Activated naive CD8-positive, alpha-beta T cell treated with anti-CD3 and anti-CD28 coated beads, Interleukin-2, amount 50 U/mL, for 24 hours (primary cell): ENCODE measurements at regions not wholly inside any gene's neighbourhood (a gene's known extent, or its start where the extent isn't known, plus 50 kb on each side); places are given as distances from the start of the nearest gene placed in this dataset.
"Not testable (repeated sequence)": the region's sequence is repeated elsewhere in the genome, so short reads cannot be mapped to it uniquely, and the experiment has no call there.

Experiments
- ATAC-seq: fragments of 150-1000 bp; cut with Tn5 transposase; one replicate; pipeline ENCODE4 v1.10.0; 2021
- DNase-seq: peaks from one replicate; pipeline ENCODE4 v3.0.0; 2021
- H3K27ac Mint-ChIP-seq: one replicate; pipeline ENCODE4 v1.8.0; 2021; ENCODE audit warnings: mild to moderate bottlenecking, mixed read lengths
- H3K27me3 Mint-ChIP-seq: one replicate; pipeline ENCODE4 v1.8.0; 2021; ENCODE audit warnings: mixed read lengths
- H3K36me3 Mint-ChIP-seq: one replicate; pipeline ENCODE4 v1.8.0; 2021; ENCODE audit warnings: low read depth, mixed read lengths
- H3K4me1 Mint-ChIP-seq: one replicate; pipeline ENCODE4 v1.8.0; 2021; ENCODE audit warnings: mixed read lengths
- H3K4me3 Mint-ChIP-seq: one replicate; pipeline ENCODE4 v1.8.0; 2021; ENCODE audit warnings: mild to moderate bottlenecking, moderate library complexity, mixed read lengths
- H3K9me3 Mint-ChIP-seq: one replicate; pipeline ENCODE4 v1.8.0; 2021; ENCODE audit warnings: mixed read lengths

DNA sequence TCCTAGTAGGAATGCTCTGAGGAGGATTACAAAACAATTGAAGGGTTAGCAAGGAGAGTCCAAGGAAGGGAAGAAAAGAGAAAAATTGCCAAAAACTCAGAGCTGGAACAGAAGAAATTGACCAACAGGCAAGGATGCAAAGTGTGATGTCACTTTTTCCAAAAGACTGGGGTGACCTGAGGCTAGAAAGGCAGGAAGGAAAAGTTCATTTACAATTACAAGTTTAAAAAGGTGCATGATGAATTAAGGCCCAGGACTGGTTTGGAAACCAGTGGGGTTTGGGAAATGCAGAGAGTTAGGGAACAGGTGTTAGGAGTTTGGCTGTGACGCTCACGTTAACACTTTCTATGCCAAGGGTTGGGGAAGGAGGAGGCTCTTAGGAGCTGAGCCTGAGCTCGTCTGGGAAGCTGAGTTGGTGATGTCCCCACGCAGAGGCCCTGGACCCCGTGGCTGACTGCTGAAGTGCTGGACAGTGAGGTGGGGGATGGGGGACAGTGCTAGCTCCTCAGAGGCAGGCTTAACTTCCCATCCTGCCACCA lies 92.6 kb upstream of the PODXL start:
- Mint-ChIP-seq H3K27me3 (peaks cover 7% of the 10 kb centered on the region), H3K4me3 (no peak overlapping the region), H3K27ac (no peak overlapping the region), H3K36me3 (no peaks in the 10 kb centered on the region), H3K9me3 (no peaks in the 10 kb centered on the region), H3K4me1 (no peaks in the 10 kb centered on the region)
- DNase-seq (no peak), ATAC-seq (no peak)

DNA sequence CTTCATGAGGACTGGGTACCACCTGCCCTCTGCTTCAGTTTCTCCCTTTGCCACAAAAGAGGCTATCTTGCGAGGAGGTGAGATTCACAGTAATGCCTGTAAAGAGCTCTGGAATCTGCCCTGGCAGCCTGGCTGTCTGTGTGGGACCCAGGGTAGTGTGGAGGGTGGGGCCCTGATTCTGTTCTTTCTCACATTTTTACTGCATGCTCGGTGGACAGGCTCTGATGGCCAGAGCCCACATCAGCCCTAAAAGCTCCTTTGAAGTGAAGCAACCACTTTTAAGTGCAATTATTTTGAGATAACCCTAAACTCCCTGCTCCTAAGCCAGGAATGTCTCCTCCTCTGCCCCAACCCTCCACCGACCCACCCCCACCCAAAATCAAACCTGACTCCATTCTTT lies 92.1 kb upstream of the PODXL start:
- ATAC-seq: no peak
- Mint-ChIP-seq H3K4me1 (no peaks in the 10 kb centered on the region), H3K36me3 (no peaks in the 10 kb centered on the region), H3K27ac (no peak overlapping the region), H3K27me3 (peaks cover 4% of the 10 kb centered on the region), H3K9me3 (no peaks in the 10 kb centered on the region), H3K4me3 (no peak overlapping the region)
- DNase-seq: no peak

DNA sequence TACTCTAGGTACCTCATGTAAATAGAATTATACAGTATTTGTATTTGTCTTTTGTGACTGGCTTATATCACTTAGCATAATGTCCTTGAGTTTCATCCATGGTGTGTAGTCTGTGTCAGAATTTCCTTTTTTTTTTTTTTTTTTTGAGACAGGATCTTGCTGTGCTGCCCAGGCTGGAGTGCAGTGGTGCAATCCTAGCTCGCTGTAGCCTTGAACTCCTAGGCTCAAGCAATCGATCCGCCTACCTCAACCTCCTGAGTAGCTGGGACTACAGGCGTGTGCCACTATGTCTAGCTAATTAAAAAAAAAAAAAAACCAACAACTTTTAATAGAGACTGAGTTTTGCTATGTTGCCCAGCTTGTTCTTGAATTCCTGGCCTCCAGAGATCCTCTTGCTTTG lies 89.8 kb upstream of the PODXL start:
- H3K36me3 Mint-ChIP-seq: no peaks in the 10 kb centered on the region
- no peak overlapping the region for H3K27ac Mint-ChIP-seq
- no peak for ATAC-seq
- peaks cover 10% of the 10 kb centered on the region for H3K27me3 Mint-ChIP-seq
- H3K4me1 Mint-ChIP-seq: no peaks in the 10 kb centered on the region
- no peak overlapping the region for H3K4me3 Mint-ChIP-seq
- no peak for DNase-seq
- H3K9me3 Mint-ChIP-seq: no peaks in the 10 kb centered on the region

DNA sequence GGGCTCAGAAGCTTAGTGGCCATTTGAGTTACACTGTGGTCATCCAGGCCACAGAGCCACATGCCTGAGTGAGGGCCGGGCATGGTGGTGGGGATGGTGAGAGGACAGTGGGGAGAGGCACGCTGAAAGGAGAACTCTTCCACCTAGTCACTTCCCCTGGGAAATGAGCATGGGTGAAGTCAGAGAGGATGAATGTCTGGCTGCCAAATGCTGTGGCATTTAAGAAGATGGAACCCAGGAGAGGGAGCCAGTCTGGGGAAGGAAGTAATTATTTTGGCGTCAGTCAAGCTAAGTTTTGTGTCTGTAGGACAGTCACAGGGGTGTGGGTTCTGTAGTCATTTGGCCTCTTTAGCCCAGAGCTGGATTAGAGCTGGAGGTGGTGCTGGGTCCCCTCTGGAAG lies 86.0 kb upstream of the PODXL start:
- Mint-ChIP-seq H3K4me1 (no peaks in the 10 kb centered on the region), H3K36me3 (no peaks in the 10 kb centered on the region), H3K27ac (no peak overlapping the region), H3K9me3 (no peaks in the 10 kb centered on the region), H3K4me3 (no peak overlapping the region), H3K27me3 (peaks cover 9% of the 10 kb centered on the region)
- no peak for DNase-seq
- ATAC-seq: no peak

DNA sequence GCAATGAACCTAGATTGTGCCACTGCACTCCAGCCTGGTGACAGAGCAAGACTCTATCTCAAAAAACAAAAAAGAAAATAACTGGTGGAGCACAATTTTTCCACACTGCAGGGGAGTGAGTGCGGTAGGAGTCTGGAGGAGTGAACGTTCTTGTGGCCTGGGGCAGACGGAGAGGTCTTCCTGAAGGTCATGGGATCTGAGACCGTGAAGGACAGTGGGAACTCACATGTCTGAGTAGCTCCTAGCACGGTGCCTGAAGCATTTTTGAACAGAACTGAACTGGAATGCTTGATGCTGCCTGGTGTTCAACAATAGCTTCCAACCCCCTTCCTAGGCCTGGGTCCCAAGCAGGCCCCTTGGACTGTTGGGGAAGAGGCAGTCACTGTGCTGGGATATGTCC lies 84.3 kb upstream of the PODXL start:
- H3K27ac Mint-ChIP-seq: no peak overlapping the region
- H3K27me3 Mint-ChIP-seq: peaks cover 9% of the 10 kb centered on the region
- no peaks in the 10 kb centered on the region for H3K36me3 Mint-ChIP-seq
- H3K9me3 Mint-ChIP-seq: no peaks in the 10 kb centered on the region
- ATAC-seq (no peak), DNase-seq (no peak)
- H3K4me3 Mint-ChIP-seq: no peak overlapping the region
- no peaks in the 10 kb centered on the region for H3K4me1 Mint-ChIP-seq

DNA sequence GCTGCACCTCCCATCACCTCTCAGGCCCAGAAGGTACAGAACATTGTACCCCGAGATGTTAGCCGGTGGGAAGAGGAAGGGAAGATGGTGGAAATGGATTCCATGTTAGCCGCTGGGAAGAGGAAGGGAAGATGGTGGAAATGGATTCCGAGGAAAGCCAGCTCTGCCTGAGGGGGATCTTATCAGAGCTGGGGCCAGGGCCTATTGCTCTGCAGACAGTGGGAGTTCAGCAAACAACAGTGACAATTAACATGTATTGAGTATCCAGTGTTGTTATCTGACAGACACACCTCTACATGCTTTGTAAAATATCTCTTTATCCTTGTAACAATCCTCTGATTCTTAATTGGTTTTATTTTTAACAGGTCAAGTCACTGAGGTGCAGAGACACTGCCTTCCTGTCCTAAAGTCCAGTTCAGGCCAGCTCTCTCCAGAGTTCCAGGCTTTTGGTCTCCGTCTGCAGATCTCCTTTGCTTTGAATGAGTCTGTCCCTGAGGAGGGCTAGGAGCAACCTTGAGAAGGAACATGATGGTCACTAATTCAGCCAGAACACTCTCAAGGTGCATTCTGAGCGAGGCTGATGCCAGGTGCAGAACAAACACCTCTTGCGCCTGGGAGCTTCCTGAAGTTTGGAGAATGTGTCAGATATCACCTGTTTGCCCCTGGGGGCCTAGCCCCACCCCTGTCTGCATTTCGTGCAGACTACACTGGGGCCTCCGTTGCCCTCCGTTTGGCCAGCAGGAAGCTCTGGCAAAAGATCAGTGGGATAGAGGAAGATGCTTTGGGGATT lies 82.4 kb upstream of the PODXL start:
- DNase-seq (no peak), ATAC-seq (no peak)
- Mint-ChIP-seq H3K27ac (no peak overlapping the region), H3K27me3 (peaks cover 11% of the 10 kb centered on the region), H3K4me1 (no peaks in the 10 kb centered on the region), H3K4me3 (no peak overlapping the region), H3K36me3 (no peaks in the 10 kb centered on the region), H3K9me3 (no peaks in the 10 kb centered on the region)

DNA sequence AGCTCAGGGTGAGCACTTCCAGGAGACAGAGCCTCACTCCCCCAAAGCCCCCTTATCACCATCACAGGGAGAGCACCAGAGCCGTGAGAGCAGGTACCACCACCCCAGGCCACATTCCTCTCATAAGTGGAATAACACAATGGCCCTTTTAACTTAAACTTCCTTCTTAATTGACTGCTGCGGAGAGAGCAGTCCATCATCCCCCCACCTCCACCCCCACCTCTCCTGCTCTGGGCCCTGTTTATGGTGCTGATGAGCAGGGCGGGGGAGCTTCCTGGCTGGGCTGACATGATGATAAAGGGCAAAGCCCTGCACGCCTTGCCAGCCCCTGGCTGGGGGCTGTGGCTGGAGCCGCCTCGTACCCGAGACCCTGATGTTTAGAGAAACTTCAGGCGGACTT lies 81.4 kb upstream of the PODXL start:
- no peaks in the 10 kb centered on the region for H3K4me1 Mint-ChIP-seq
- ATAC-seq (no peak), DNase-seq (no peak)
- no peaks in the 10 kb centered on the region for H3K36me3 Mint-ChIP-seq
- H3K4me3 Mint-ChIP-seq: no peak overlapping the region
- H3K27ac Mint-ChIP-seq: no peak overlapping the region
- no peaks in the 10 kb centered on the region for H3K9me3 Mint-ChIP-seq
- H3K27me3 Mint-ChIP-seq: peaks cover 11% of the 10 kb centered on the region

DNA sequence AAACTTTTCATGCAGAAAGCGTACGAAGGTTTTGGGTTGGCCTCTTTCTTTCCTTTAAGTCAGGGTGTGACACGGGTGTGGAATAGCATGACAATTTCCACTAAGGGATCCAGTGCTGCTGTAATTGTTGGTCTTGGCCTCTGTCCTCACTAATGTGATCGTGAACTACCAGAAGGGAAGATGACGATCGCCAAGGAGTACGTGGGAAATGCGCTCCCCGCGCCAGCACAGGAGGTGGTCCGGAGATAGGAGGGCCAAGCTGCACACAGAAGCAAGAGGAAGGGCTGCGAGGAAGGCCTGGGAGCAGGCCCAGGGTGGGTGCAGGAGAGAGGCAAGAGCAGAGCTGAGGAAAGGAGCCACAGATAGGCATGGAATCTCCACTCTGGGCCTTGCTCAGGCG lies 79.7 kb upstream of the PODXL start:
- no peak overlapping the region for H3K4me3 Mint-ChIP-seq
- ATAC-seq: no peak
- DNase-seq: no peak
- H3K36me3 Mint-ChIP-seq: no peaks in the 10 kb centered on the region
- H3K27ac Mint-ChIP-seq: no peak overlapping the region
- peaks cover 7% of the 10 kb centered on the region for H3K27me3 Mint-ChIP-seq
- H3K9me3 Mint-ChIP-seq: no peaks in the 10 kb centered on the region
- no peaks in the 10 kb centered on the region for H3K4me1 Mint-ChIP-seq

DNA sequence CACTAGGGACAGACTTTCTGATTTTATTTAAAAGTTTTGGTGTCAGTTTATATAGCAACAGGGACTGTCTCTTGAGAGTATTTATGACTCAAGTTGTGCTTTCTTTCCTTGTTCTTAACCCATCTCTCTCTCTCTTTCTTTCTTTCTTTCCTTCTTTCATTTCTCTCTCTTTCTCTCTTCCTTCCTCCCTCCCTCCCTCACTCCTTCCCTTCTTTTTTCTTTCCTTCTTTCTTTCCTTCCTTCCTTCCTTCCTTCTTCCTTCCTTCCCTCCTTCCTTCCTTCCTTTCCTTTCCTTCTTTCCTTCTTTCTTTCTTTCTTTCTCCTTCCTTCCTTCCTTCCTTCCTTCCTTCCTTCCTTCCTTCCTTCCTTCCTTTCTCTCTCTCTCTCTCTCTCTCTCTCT lies 77.8 kb upstream of the PODXL start:
- not testable (repeated sequence) for H3K27ac Mint-ChIP-seq, ATAC-seq, DNase-seq, H3K9me3 Mint-ChIP-seq, H3K4me3 Mint-ChIP-seq, H3K4me1 Mint-ChIP-seq, H3K36me3 Mint-ChIP-seq
- H3K27me3 Mint-ChIP-seq: peaks cover 11% of the 10 kb centered on the region

DNA sequence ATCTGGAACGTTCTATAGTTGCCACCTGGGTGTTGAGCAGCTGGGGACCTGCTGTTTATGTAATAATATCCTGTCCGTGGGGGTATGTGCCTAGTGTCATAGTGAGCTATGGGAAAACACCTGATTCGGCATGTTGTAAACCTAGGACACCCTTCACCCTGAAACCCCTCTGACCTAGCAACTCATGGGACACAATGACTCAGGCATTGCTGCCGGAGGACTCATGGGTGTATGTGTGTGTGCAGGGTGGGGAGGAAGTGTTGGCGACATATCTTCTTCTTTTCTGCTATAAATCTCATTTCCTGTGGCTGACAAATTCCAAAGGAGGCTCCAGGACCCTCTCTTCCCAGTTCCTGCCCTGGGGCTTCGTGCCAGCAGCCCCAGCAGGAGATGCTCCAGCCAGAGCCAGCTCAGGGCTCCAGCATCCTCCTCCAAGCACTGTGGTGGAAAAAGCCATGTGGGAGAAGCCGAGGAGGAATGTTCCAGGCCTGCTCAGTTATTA lies 77.0 kb upstream of the PODXL start:
- ATAC-seq (no peak), DNase-seq (no peak)
- Mint-ChIP-seq H3K4me3 (no peak overlapping the region), H3K36me3 (no peaks in the 10 kb centered on the region), H3K4me1 (no peaks in the 10 kb centered on the region), H3K27ac (no peak overlapping the region), H3K27me3 (peaks cover 11% of the 10 kb centered on the region), H3K9me3 (no peaks in the 10 kb centered on the region)

DNA sequence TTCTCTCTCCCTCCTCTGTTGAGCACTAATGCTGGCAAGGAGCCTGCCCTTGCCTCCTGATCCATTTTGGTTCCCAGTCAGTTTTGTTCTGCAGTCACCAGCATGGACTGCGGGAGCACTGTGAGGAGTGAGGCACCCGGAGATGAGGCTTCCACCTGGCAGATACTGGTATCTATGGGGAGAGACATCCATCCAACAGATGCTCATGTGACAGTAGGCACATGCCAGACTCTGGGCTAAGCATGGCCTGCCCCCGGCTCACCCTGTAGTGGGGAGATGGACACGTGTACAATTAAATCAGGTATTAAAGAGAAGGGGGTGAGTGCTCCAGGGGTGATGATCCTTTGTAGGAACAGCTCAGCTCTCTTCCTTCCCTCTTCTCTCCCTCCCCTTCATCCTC lies 74.0 kb upstream of the PODXL start:
- ATAC-seq: no peak
- no peaks in the 10 kb centered on the region for H3K9me3 Mint-ChIP-seq
- no peaks in the 10 kb centered on the region for H3K4me1 Mint-ChIP-seq
- no peak overlapping the region for H3K27ac Mint-ChIP-seq
- no peak for DNase-seq
- peaks cover 13% of the 10 kb centered on the region for H3K27me3 Mint-ChIP-seq
- H3K4me3 Mint-ChIP-seq: no peak overlapping the region
- H3K36me3 Mint-ChIP-seq: no peaks in the 10 kb centered on the region

DNA sequence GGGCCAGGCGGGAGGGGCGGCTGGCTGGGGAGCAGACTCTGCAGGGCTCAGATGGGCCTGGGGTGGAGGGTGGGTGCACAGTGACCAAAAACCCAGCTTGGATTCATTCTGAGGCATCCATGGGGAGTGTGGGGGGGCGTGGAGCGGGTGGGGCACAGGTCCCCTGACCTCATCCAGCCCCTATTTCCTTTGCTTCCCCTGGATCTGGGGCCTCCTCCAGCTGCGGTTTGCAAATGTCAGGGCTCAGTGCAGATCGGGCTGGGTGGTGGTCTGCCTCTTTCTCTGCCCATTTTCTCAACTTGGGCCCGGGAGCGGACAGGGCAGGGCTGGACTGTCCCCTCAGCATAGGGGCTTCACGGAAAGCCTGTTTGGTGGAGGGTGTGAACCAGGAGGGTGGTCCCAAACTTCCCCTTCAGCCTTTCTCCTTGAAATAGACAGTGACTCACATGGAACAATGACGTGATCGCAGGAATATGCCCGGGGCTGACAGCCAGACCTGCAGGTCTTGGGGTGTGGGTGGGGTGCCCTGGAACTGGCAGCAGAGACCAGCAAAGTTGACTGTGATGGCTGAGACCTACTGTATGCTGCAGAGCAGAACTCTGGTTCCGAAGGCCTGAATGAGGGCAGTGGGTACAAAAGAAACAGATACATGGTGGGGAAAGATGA lies 72.9 kb upstream of the PODXL start:
- ATAC-seq (no peak), DNase-seq (no peak)
- Mint-ChIP-seq H3K27me3 (peaks cover 11% of the 10 kb centered on the region), H3K4me3 (no peak overlapping the region), H3K36me3 (no peaks in the 10 kb centered on the region), H3K4me1 (no peaks in the 10 kb centered on the region), H3K9me3 (no peaks in the 10 kb centered on the region), H3K27ac (no peak overlapping the region)

DNA sequence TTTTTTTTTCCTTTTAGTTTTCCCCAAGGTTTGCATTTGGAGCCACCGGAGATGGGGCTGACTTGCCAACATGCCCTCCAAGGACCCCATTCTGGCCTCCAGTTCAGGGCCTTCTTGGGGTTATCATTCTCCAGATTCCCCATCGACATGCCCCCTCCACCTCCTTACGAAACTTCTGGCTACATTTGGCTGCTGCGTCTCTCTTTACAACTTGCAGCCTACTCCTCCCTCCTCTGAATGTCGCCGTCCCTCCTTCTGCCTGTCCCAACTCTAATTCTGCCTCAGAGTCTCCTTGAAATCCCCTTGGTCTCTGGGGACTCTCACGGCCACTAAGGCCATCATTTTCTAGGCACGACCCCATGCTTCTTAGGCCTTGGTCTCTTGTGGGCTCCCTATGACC lies 72.2 kb upstream of the PODXL start:
- H3K36me3 Mint-ChIP-seq: no peaks in the 10 kb centered on the region
- no peak overlapping the region for H3K4me3 Mint-ChIP-seq
- ATAC-seq (no peak), DNase-seq (no peak)
- H3K27me3 Mint-ChIP-seq: peaks cover 11% of the 10 kb centered on the region
- H3K27ac Mint-ChIP-seq: peak overlapping the region; percentile 9
- H3K9me3 Mint-ChIP-seq: no peaks in the 10 kb centered on the region
- no peaks in the 10 kb centered on the region for H3K4me1 Mint-ChIP-seq

DNA sequence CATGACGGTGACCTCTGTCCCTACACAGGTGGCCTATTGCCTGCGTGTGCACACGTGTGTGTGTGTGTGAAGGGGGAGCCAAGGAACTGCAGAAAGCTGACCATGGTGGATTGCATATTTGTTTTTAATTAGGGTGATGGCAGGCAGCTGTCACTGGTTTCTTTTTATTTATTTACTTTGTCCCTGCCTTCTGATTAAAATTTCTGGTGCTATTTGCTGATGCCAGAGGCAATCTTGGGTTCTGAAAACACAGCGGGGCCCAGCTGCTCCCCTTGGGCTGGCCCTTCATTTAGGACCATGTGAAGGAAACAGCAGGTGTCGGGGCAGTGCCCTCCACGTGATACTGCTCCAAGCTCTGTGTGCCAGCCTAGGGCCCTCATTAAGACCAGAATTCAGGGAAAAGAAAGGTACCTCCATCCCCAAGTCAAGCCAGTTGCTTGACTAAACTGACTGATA lies 71.3 kb upstream of the PODXL start:
- H3K9me3 Mint-ChIP-seq: no peaks in the 10 kb centered on the region
- H3K27ac Mint-ChIP-seq: no peak overlapping the region
- H3K4me3 Mint-ChIP-seq: no peak overlapping the region
- H3K36me3 Mint-ChIP-seq: no peaks in the 10 kb centered on the region
- peaks cover 13% of the 10 kb centered on the region for H3K27me3 Mint-ChIP-seq
- ATAC-seq: no peak
- no peaks in the 10 kb centered on the region for H3K4me1 Mint-ChIP-seq
- no peak for DNase-seq

DNA sequence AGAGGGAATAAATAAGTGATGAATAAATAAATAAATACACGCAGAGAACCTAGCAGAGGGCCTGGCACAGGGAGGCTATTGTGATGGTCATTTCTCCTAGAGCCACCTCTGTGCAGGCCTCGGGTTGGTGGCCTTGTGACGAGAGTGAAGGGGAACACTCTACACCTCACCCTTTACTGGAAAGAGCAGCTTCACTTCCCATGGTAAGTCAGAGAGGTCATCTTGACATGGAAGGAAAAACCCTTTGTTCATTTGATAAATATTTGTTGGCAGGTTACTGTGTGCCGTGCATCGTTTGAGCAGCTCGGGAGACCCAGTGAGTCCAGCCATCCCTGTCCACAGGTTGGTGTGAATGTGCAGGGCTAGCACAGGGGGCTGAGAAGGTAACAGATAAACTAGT lies 70.2 kb upstream of the PODXL start:
- Mint-ChIP-seq H3K9me3 (no peaks in the 10 kb centered on the region), H3K36me3 (no peaks in the 10 kb centered on the region), H3K4me3 (no peak overlapping the region), H3K27me3 (peaks cover 14% of the 10 kb centered on the region), H3K4me1 (no peaks in the 10 kb centered on the region), H3K27ac (no peak overlapping the region)
- DNase-seq (no peak), ATAC-seq (no peak)
